ENCODE measurements at regions not wholly inside any gene's neighbourhood (a gene's known extent, or its start where the extent isn't known, plus 50 kb on each side); places are given as distances from the start of the nearest gene placed in this dataset.
"Not testable (repeated sequence)": the region's sequence is repeated elsewhere in the genome, so short reads cannot be mapped to it uniquely, and the experiment has no call there.

DNA sequence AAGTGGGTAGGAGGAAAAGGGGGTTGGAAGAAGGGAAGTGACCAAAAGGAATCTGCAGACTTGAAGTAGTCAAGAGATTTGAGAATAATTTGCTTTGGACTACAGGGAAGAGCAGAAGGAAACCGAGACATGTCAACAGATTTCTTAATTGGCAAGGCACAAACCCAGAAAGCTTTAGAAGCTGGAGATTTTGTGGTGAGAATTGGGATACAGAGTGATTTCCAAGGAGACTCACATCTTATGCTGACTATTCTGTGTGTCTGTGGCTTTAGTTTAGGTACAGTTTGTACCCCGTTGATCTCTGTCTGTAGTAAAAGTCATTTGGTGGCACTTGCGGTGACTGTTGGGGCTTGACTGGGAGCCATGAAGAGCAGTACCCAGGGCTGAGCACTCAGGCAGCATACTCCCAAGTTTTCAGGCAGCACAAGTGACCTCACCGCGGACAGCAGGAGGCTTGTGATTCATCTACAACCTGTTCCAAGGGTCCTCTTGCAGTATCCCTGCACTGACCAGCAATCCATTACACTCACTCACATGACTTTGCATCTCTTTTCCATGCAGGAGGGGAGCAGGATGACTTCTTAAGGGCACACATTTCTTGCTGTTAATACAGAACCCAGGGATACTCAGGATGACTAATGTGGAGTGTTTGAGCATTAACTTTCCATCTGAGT, 97.1 kb upstream of the TNP1 start:
- DNase-seq: no peak

DNA sequence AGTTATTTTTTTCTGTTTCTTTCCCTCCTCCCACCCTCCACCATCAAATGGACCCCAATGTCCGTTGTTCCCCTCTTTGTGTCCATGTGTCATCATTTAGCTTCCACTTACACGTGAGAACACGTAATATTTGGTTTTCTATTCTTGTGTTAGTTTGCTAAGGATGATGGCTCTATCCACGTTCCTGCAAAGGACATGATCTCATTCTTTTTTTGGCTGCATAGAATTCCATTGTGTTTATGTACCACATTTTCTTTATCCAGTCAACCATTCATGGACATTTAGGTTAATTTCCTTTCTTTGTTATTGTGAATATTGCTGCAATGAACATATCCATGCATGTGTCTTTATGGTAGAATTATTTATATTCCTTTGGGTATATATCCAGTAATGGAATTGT, 91.3 kb upstream of the TNP1 start:
- DNase-seq: no peak

DNA sequence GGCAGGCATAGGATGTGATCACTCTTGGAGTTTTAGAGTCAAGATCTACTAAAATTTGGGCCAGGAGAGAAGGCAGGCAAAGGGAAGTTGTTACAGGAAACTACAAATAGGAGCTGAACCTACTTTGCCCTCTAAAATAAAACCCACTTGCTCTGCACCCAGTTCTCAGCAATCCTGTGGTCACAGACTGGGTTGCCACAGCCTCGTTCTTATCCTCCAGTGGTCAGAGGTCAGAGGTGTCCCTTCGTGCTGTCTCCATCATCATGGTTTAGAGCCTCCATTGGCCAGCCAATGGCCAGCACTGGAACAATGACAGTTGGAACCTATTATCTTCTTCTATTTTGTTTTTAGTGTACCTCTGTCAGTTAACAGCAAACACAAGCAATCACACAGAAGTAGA, 90.7 kb upstream of the TNP1 start:
- no peak for DNase-seq

DNA sequence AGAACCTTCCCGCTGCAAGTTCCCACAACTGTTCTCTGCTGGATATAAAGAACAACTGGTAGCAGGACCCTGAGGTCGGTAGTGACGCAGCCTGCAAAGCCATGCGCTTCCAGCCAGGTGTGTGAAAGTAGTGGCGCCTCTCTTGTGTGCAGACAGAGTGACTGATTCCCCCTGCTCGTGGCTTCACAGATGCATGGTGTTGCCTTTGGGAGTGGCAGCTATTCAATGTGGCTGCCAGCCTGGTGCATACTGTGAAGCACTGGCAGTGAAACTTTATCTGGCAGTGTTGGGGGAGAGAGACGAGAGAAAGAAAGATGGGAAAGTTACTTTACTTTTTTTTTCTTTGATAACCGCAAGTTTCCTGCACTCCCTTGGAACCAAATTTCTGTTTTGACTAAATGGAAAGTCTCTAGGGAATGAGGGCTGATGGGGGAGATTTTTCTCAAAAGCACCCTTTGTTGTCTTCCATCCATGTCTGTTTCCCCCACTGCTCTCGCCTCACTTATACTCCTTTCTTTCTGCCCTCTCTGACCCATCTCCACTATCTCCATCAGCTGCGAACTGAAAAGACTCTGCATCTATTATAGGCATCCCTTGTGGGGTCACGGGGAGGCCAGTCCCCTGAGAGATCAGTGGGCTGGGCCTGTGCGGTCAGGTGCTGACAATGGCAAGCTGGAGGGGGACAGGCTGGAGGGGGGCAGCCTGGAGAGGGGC, 90.0 kb upstream of the TNP1 start:
- no peak for DNase-seq

GRCh38 chr2:216947055-216947454, 87.2 kb upstream of the TNP1 start:
- DNase-seq: no peak

GRCh38 chr2:216944733-216945132, 84.9 kb upstream of the TNP1 start:
- DNase-seq: no peak

- no peak for DNase-seq
These were observed 83.2 kb upstream of the TNP1 start for GRCh38 chr2:216943109-216943508.

DNA sequence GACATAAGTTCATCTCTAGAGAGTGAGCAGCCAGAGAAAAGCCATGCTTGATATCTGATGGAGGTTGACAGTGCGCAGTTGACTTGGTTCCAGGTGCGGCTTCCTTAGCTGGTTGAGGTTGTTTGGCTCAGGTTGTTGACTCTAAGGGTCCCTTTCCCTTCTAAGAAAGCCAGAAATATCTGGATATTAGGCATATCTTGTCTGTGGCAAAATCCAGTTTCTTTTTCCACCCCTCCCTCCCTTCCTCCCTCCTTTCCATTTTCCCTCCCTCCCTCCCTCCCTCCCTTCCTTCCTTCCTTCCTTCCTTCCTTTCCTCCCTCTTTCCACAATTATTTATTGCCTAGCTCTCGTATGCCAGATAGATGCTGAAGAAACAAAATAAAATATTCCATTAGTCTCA, 82.6 kb upstream of the TNP1 start:
- DNase-seq: no peak

GRCh38 chr2:216942016-216942415, 82.2 kb upstream of the TNP1 start:
- DNase-seq: no peak

- no peak for DNase-seq
These were observed 77.1 kb upstream of the TNP1 start for GRCh38 chr2:216936954-216937357.

- no peak for DNase-seq
These were observed 74.8 kb upstream of the TNP1 start for GRCh38 chr2:216934623-216935022.

GRCh38 chr2:216934151-216934550, 74.3 kb upstream of the TNP1 start:
- no peak for DNase-seq

DNA sequence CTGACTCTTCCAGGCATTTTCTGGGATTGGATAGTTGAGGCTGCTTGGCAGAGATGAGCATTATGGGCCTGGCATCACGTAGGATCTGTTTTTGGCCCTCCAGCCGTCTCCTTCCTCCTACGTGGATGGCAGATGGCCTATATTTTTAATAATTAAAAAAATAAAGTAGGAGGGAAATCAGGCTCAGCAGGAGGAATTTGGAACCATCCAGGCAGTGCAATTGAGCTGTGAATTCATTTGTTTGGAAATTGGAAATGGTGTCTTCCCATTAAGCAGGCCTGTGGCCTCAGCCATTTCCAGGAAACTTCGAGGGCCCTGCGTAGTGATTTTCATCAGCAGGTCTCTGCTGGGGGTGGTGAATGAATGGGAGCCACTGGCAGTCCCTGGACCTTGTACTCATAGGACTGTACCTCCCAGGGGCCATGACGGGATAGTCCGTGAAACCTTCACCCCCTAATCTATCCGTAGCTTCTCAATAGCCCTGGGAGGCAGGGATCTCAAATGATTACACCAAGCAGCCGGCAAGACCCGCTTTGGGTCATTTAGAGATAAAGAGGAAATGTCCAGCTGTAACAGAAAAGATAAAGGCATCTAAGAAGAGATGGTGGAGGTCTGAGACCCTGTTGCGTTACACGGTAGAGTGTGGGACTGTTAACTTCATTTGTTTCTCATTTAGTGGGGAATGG, 73.1 kb upstream of the TNP1 start:
- no peak for DNase-seq

DNA sequence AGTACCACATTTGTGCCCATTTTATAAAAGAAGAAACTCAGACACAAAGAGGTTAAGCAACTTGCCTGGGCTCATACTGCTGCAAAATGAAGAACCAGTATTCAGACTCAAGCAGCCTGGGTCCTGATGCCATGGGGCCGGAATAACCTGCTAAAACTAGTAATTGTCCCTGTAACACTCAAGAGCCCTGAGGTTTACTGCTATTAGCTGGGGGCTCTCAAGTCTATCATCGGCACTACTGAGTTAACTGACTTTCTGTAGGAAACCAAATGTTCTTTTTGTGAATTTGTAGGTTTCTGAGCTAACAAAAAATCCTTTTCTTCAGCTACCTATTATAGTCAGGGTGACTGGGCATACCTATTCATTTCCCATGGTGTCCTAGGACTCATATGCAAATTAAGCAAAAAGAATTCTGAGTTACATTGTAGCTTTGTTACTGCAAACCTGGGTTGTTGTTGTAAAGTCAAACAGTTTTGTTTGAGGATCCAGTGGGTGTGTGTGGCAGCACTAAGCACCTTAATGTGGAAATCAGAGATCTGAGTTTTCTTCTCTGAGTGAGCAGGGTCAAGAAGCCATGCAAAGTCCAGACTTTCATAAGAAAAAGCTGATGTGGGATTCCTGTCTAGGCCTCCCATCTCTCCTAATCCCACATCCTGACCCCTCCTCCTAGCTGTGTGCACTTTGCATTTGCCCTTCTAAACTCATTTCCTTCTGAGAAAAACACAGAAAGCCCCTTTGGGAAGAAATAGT, 72.4 kb upstream of the TNP1 start:
- DNase-seq: no peak

DNA sequence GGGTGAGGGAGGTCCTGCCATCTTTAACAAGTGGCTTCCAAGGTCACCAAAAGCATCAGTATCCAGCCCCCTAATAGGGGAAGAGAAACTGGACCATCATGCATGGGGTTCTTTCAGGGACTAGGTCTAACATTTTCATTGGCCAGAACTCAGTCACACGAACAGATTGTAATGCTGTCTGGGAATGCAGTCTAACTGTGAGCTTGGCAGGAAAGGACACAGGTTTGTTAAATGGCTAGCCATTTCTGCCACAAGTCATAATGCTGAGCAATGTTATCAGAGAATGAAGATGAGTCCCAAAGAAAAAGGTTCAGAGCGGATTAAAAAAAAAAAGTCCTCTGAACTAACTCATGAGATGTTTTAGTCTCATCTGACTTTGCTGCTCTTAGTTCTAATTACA, 70.9 kb upstream of the TNP1 start:
- DNase-seq: no peak

- DNase-seq: not testable (repeated sequence)
These were observed 69.5 kb upstream of the TNP1 start for GRCh38 chr2:216929338-216929737.

DNA sequence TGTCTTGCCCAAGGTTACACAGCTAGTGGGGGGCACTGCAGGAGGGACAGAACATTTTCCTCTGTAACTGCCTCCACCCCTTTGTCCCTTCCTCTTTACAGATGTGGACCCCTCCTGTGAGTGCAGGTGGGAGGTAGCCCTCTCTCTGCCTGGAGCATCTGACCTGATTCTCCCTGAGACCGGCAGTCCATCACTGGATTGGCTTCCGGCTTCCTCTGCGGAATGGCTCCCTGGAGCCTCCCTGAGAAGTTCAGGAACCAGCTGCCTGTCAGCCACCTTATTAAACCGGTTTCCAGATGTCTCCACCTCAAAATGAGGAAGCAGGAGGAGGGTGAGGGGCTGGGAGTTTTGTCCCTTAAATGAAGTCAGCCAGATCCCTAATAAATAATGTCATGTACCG, 67.3 kb upstream of the TNP1 start:
- no peak for DNase-seq

DNA sequence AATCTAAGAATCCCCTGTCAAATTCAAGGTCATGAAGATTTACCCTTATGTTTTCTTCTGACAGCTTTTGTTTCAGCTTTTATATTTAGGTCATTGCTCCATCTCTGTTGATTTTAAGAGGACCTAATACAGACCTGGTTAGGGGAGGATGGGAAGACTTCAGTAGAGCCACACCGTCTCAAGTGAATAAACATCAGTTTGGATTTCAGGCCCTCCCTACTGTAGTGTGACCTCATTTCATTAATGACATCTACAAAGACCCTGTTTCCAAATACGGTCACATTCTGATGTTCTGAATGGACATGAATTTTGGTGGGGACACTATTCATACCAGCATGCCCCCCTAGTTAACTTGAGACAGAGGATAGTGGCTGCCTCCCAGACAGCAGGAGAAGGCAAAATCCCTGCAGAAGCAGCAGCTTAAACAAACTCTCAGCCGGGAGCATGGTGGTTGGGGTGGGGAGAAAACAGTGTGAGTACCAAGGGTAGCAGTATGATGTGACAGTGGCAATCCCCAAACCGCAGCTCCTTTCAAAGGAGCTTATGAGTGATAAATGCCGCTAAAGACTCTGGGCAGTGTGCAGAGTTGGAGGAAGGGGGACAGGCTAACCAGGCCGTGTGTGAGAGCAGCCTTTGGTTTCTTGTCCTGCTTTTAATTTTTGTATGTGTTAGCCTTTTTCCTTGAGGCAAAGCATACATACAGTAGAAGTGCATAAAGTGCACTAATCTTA, 65.9 kb upstream of the TNP1 start:
- DNase-seq: no peak

GRCh38 chr2:216925006-216925405, 65.1 kb upstream of the TNP1 start:
- no peak for DNase-seq

- no peak for DNase-seq
These were observed 63.8 kb upstream of the TNP1 start for GRCh38 chr2:216923706-216924105.

DNA sequence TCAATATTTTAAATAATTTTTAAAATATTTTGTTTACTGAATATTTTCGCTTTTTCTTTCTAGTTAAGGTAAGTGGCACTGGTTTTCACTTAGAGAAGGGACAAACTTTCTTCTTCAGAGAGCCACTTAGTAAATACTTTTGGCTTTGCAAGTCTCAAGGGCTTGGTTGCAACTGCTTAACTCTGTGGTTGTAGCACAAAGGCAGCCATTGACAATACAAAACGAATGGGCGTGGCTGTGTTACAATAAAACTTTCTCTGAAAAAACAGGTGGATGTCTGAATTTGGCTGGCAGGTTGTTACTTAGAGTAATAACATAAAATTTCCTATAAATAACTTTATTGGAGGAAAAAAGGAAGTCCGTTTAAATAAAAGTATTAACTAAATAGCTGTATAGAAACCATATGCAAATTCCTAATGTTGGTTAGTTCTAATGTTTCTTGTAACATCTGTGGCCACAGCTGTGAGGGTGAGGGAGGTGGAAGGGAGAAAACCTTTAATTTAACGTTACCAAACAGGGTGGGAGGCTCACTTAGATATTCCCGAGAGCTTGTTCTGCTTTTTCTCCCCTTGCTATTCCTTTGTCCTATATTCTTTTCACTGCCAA, 62.4 kb upstream of the TNP1 start:
- no peak for DNase-seq

GRCh38 chr2:216920937-216921456, 61.1 kb upstream of the TNP1 start:
- DNase-seq: no peak
